K562 (cell line): ENCODE measurements at regions not wholly inside any gene's neighbourhood (a gene's known extent, or its start where the extent isn't known, plus 50 kb on each side); places are given as distances from the start of the nearest gene placed in this dataset.

Source experiments
- ATAC-seq: fragments of 200-7000 bp; cut with Tn5 transposase; 3 replicates; pipeline ENCODE4 v1.9.1; 2020; ENCODE audit warnings: moderate library complexity
- BruUV-seq: library from RNA; stranded (reverse); fragments of 400-500 nt; replicated peaks from 2 replicates; lab custom pipeline; 2021; lab: Mats Ljungman, UMichigan
- CTCF ChIA-PET: fragments of 300-600 bp; formaldehyde crosslinking; extraction: SDS; loops from one replicate; lab custom pipeline; 2021; ENCODE audit warnings: low intra/inter-chr PET ratio; lab: Yijun Ruan, JAX
- POLR2A ChIA-PET: fragments of 300-600, 350-650 bp; sonication (Branson Sonifier 250); formaldehyde crosslinking; extraction: SDS; loops from one replicate; lab custom pipeline; 2021; ENCODE audit warnings: antibody characterized with exemption, inconsistent platforms; lab: Yijun Ruan, JAX
- DNase-seq, 4 experiments: peaks; one replicate each; pipeline versions ENCODE4 v3.0.0 to v3.0.0-alpha.2; 2011 to 2018; ENCODE audit warnings: low spot score in 3 of 4, mixed read lengths in 3 of 4; ENCODE audit errors: extremely low read depth in 1 of 4
- FAIRE-seq: peaks from 2 replicates; lab custom pipeline; 2011; peaks lifted over from hg19 to GRCh38; lab: Jason Lieb, UNC
- H2AFZ ChIP-seq: 2 replicates; pipeline ENCODE4 v1.6.0; 2011; ENCODE audit warnings: low read depth, low read length, control low read depth, inconsistent platforms
- H3K27ac ChIP-seq: fragments of 200-600 bp; 3 replicates; pipeline ENCODE4 v1.8.0; 2011; ENCODE audit warnings: low read depth, mild to moderate bottlenecking, control low read depth, inconsistent platforms, low read length, moderate library complexity, mixed read lengths; ENCODE audit errors: extremely low read depth
- H3K27me3 ChIP-seq, 2 experiments: fragments of 300-600 bp in 1 of 2; 2 replicates in 1 of 2; 3 replicates in 1 of 2; pipeline versions ENCODE4 v1.6.0 to v1.8.0; 2011; ENCODE audit warnings: inconsistent platforms in 2 of 2, low read length in 2 of 2, mild to moderate bottlenecking in 1 of 2, mixed read lengths in 1 of 2, moderate library complexity in 1 of 2; ENCODE audit not compliant: control insufficient read depth in 2 of 2, insufficient read depth in 2 of 2
- H3K36me3 ChIP-seq: fragments of 300-600 bp; 3 replicates; pipeline ENCODE4 v1.8.0; 2011; ENCODE audit warnings: mild to moderate bottlenecking, low read length, inconsistent platforms; ENCODE audit not compliant: control insufficient read depth, insufficient read depth
- H3K4me1 ChIP-seq, 2 experiments: fragments of 200-600 bp in 1 of 2; replicated peaks in 1 of 2; 2 replicates in 1 of 2; 3 replicates in 1 of 2; pipeline versions ENCODE4 v1.5.1 to v1.8.0; 2011; ENCODE audit warnings: inconsistent platforms in 2 of 2, low read length in 2 of 2, mild to moderate bottlenecking in 1 of 2, mixed read lengths in 1 of 2, moderate library complexity in 1 of 2; ENCODE audit not compliant: control insufficient read depth in 2 of 2, insufficient read depth in 2 of 2
- H3K4me2 ChIP-seq: 2 replicates; pipeline ENCODE4 v1.6.1; 2011; ENCODE audit warnings: low read length, control low read depth, inconsistent platforms, mixed read lengths; ENCODE audit not compliant: insufficient read depth
- H3K4me3 ChIP-seq: fragments of 200-600 bp; sonication (generic), shearing (Covaris generic); 2 replicates; pipeline ENCODE4 v1.5.1; 2016; ENCODE audit warnings: control low read depth, inconsistent platforms
- H3K79me2 ChIP-seq: fragments of 200-600 bp; 3 replicates; pipeline ENCODE4 v1.8.0; 2011; ENCODE audit warnings: low read length, inconsistent platforms; ENCODE audit not compliant: control insufficient read depth, insufficient read depth
- H3K9ac ChIP-seq, 2 experiments: 2 replicates each; pipeline versions ENCODE4 v1.6.0 to v1.6.1; 2011; ENCODE audit warnings: low read depth in 2 of 2, low read length in 2 of 2, control low read depth in 1 of 2, inconsistent platforms in 1 of 2, mild to moderate bottlenecking in 1 of 2, mixed read lengths in 1 of 2; ENCODE audit not compliant: insufficient read depth in 1 of 2
- H3K9me1 ChIP-seq: one replicate; pipeline ENCODE4 v1.6.0; 2011; ENCODE audit warnings: inconsistent platforms, mild to moderate bottlenecking, low read length, moderate library complexity; ENCODE audit not compliant: control insufficient read depth, insufficient read depth
- H3K9me3 ChIP-seq: replicated peaks from 2 replicates; pipeline ENCODE4 v1.5.1; 2011; ENCODE audit warnings: low read depth, low read length, inconsistent platforms; ENCODE audit not compliant: control insufficient read depth, insufficient read depth
- H4K20me1 ChIP-seq: replicated peaks from 2 replicates; pipeline ENCODE4 v1.6.1; 2011; ENCODE audit warnings: low read length, inconsistent platforms, mixed read lengths; ENCODE audit not compliant: control insufficient read depth, insufficient read depth
- FOXK1 ChIP-seq: sonication (generic); formaldehyde crosslinking; IDR thresholded peaks from 2 replicates; pipeline ENCODE4 v1.8.0; 2022; ENCODE audit warnings: missing genetic modification reagents, mild to moderate bottlenecking, borderline replicate concordance
- VEZF1 ChIP-seq: fragments of 200-800 bp; sonication (Bioruptor generic); IDR thresholded peaks from 2 replicates; pipeline ENCODE4 v1.6.1; 2017; ENCODE audit warnings: missing genetic modification characterization, missing compliant biosample characterization
- ZNF785 ChIP-seq: fragments of 250-450 bp; sonication (Bioruptor Pico); IDR thresholded peaks from 2 replicates; pipeline ENCODE4 v1.4.0; 2020; ENCODE audit warnings: mild to moderate bottlenecking
- WGBS: fragments of 100-300 bp; shearing (Covaris generic); methylation state at CpG from one replicate; pipeline ENCODE4 v1.1.6; 2016; ENCODE audit warnings: low coverage, mixed read lengths; ENCODE audit not compliant: insufficient coverage; ENCODE audit errors: missing lambda C conversion rate; 5-methylcytosine and 5-hydroxymethylcytosine counted together
- in situ Hi-C: fragments of 300-500 bp; cut with MboI; formaldehyde crosslinking; loops from 4 replicates; pipeline ENCODE4 v1.15.0; 2018; ENCODE audit warnings: inconsistent platforms, mixed read lengths
- intact Hi-C: fragments of 100-400 bp; cut with micrococcal nuclease; formaldehyde crosslinking; loops from 2 replicates; pipeline ENCODE4 v1.14.2; 2022
- TF ChIP-seq, protein P1 (sequence below): fragments of 450-650 bp; formaldehyde crosslinking; IDR thresholded peaks from 2 replicates; pipeline ENCODE4 v1.4.0; 2022; ENCODE audit warnings: mild to moderate bottlenecking, moderate library complexity

DNA sequence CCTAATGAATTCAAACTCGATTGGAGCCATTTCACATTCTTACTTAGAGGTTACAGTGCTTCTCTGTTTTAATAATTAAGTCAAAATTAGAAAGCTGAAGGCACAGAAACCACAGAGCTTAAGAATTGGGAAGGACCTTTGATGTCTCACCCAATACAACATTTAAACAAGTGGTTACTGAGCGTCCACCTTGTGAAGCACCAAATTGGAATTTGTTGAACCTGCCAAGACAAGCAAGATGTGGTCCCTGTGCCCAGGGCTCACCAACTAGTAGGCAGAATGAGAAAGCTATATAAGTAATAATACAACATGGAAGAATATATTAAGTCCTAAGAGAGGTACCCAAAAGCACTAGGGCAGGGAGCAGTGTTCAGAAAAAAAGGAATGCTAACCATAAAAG is 64.5 kb upstream of the NPAS2 start:
- DNase-seq (no peak), FAIRE-seq (no peak), ATAC-seq (no peak)
- BruUV-seq = no TSS peak
- intact Hi-C loops (no loop called here), in situ Hi-C loops (no loop called here)
- Histone ChIP-seq H3K9me3 (no peaks in the 10 kb centered on the region), H3K4me1 (no peaks in the 10 kb centered on the region), H3K36me3 (no peaks in the 10 kb centered on the region), H3K9ac (no peak overlapping the region), H3K27me3 (peaks cover 2 to 6% of the 10 kb centered on the region in 2 experiments; a peak in 3 of 5 replicates), H4K20me1 (no peaks in the 10 kb centered on the region), H3K4me2 (no peak overlapping the region), H3K4me3 (no peak overlapping the region), H3K9me1 (no peaks in the 10 kb centered on the region), H2AFZ (no peak overlapping the region), H3K27ac (no peak overlapping the region), H3K79me2 (no peaks in the 10 kb centered on the region)
- TF ChIP-seq ZNF785 (CRISPR knock-in tag) = no peak
- TF ChIP-seq FOXK1 (CRISPR knock-in tag) = no peak
- TF ChIP-seq, protein P1, sequence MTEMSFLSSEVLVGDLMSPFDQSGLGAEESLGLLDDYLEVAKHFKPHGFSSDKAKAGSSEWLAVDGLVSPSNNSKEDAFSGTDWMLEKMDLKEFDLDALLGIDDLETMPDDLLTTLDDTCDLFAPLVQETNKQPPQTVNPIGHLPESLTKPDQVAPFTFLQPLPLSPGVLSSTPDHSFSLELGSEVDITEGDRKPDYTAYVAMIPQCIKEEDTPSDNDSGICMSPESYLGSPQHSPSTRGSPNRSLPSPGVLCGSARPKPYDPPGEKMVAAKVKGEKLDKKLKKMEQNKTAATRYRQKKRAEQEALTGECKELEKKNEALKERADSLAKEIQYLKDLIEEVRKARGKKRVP (CRISPR knock-in tag) = no peak
- no peak for TF ChIP-seq VEZF1 (CRISPR knock-in tag)
- POLR2A ChIA-PET = interaction anchor here (0.6 kb wide), 1 partner anchor 149 kb away, joined by 3 read pairs; no protein-coding TSS in a partner anchor
- CTCF ChIA-PET = no interaction called here
- WGBS = 3% methylated on average over 2 of the region's 2 CpGs
